A549 (cell line): ENCODE measurements at regions not wholly inside any gene's neighbourhood (a gene's known extent, or its start where the extent isn't known, plus 50 kb on each side); places are given as distances from the start of the nearest gene placed in this dataset.

ENCODE experiments used
- ATAC-seq, 2 experiments: fragments of 200-7000 bp in 1 of 2; fragments of >200 bp in 1 of 2; cut with Nextera tagmentation in 1 of 2; cut with Tn5 transposase in 1 of 2; 3 replicates each; pipeline versions ENCODE4 v1.8.0 to v1.9.1; 2018 to 2020; ENCODE audit warnings: mild to moderate bottlenecking in 1 of 2, moderate library complexity in 1 of 2
- CTCF ChIA-PET: fragments of 300-600 bp; sonication (Branson Sonifier 250); formaldehyde crosslinking; extraction: SDS; loops from one replicate; lab custom pipeline; 2021; ENCODE audit warnings: antibody characterized with exemption, inconsistent platforms; lab: Yijun Ruan, JAX
- POLR2A ChIA-PET: fragments of 350-600 bp; formaldehyde crosslinking; extraction: SDS; loops from one replicate; lab custom pipeline; 2021; ENCODE audit warnings: antibody characterized with exemption, inconsistent platforms; lab: Yijun Ruan, JAX
- DNase-seq, 2 experiments: peaks; one replicate each; pipeline versions ENCODE4 v3.0.0 to v3.0.0-alpha.2; 2011 to 2016; ENCODE audit warnings: low read depth in 1 of 2, low spot score in 1 of 2
- FAIRE-seq: peaks from 2 replicates; lab custom pipeline; 2011; peaks lifted over from hg19 to GRCh38; lab: Jason Lieb, UNC
- H3K27ac ChIP-seq, 2 experiments: fragments of >200 bp; sonication (Bioruptor Twin); formaldehyde crosslinking; 3 replicates each; pipeline ENCODE4 v1.5.1; 2016 to 2017
- H3K4me1 ChIP-seq: fragments of >200 bp; sonication (Bioruptor Twin); formaldehyde crosslinking; 3 replicates; pipeline ENCODE4 v1.6.1; 2016
- H3K4me2 ChIP-seq: fragments of >200 bp; sonication (Bioruptor Twin); formaldehyde crosslinking; 3 replicates; pipeline ENCODE4 v1.6.1; 2016
- H3K4me3 ChIP-seq: fragments of >200 bp; sonication (Bioruptor Twin); formaldehyde crosslinking; 3 replicates; pipeline ENCODE4 v1.5.1; 2016
- H3K9me3 ChIP-seq: fragments of >200 bp; sonication (Bioruptor Twin); formaldehyde crosslinking; 3 replicates; pipeline ENCODE4 v1.6.1; 2016
- BHLHE40 ChIP-seq: IDR thresholded peaks from 2 replicates; pipeline ENCODE4 v1.6.1; 2012; ENCODE audit warnings: low read depth, low read length, inconsistent platforms
- CEBPB ChIP-seq, 2 experiments: fragments of >200 bp in 1 of 2; sonication (Bioruptor Twin) in 1 of 2; formaldehyde crosslinking in 1 of 2; IDR thresholded peaks; 2 replicates each; pipeline ENCODE4 v1.6.1; 2012 to 2016
- CTCF ChIP-seq: fragments of >200 bp; sonication (Bioruptor Twin); formaldehyde crosslinking; IDR thresholded peaks from 3 replicates; pipeline ENCODE4 v1.5.1; 2016
- ESRRA ChIP-seq: fragments of 150-350 bp; IDR thresholded peaks from 2 replicates; pipeline ENCODE4 v1.6.1; 2014; ENCODE audit warnings: mild to moderate bottlenecking, low read length, borderline replicate concordance
- FOSL2 ChIP-seq, 2 experiments: fragments of 450-650 bp in 1 of 2; fragments of >200 bp in 1 of 2; sonication (Bioruptor Twin) in 1 of 2; formaldehyde crosslinking; IDR thresholded peaks; 2 replicates each; pipeline versions ENCODE4 v1.5.0 to v1.6.1; 2016 to 2020; ENCODE audit warnings: mild to moderate bottlenecking in 1 of 2, moderate library complexity in 1 of 2
- HOXA7 ChIP-seq: fragments of 250-450 bp; sonication (Bioruptor Pico); IDR thresholded peaks from 2 replicates; pipeline ENCODE4 v1.5.0; 2020; ENCODE audit warnings: mild to moderate bottlenecking, moderate library complexity
- HOXB13 ChIP-seq: fragments of 250-450 bp; sonication (Bioruptor Pico); IDR thresholded peaks from 2 replicates; pipeline ENCODE4 v1.5.0; 2020; ENCODE audit warnings: low read depth, mild to moderate bottlenecking, moderate library complexity
- JUNB ChIP-seq: fragments of >200 bp; sonication (Bioruptor Twin); formaldehyde crosslinking; IDR thresholded peaks from 2 replicates; pipeline ENCODE4 v1.6.1; 2016
- KDM1A ChIP-seq: fragments of 200-600 bp; sonication (generic); IDR thresholded peaks from 2 replicates; pipeline ENCODE4 v1.6.1; 2016; ENCODE audit warnings: low read depth, mild to moderate bottlenecking
- MAZ ChIP-seq: fragments of 150-350 bp; IDR thresholded peaks from 2 replicates; pipeline ENCODE4 v1.6.1; 2014; ENCODE audit warnings: antibody characterized with exemption, low read depth, low read length, borderline replicate concordance
- MYC ChIP-seq: IDR thresholded peaks from 2 replicates; pipeline ENCODE4 v1.6.1; 2012; ENCODE audit warnings: mild to moderate bottlenecking, inconsistent platforms, low read length, improper control_type of control experiment, borderline replicate concordance
- PBX3 ChIP-seq: IDR thresholded peaks from 2 replicates; pipeline ENCODE4 v1.6.1; 2012
- POLR2A ChIP-seq: IDR thresholded peaks from 2 replicates; pipeline ENCODE4 v1.6.1; 2012; ENCODE audit warnings: mild to moderate bottlenecking, low read length
- POLR2AphosphoS2 ChIP-seq: conservative IDR thresholded peaks from 2 replicates; pipeline ENCODE4 v1.6.1; 2012; ENCODE audit warnings: low read length, improper control_type of control experiment, inconsistent platforms
- RAD21 ChIP-seq, 2 experiments: fragments of >200 bp in 1 of 2; sonication (Bioruptor Twin) in 1 of 2; formaldehyde crosslinking in 1 of 2; IDR thresholded peaks in 1 of 2; conservative IDR thresholded peaks in 1 of 2; 2 replicates in 1 of 2; 3 replicates in 1 of 2; pipeline ENCODE4 v1.6.1; 2012 to 2018; ENCODE audit warnings: inconsistent platforms in 1 of 2
- SMC3 ChIP-seq: fragments of >200 bp; sonication (Bioruptor Twin); formaldehyde crosslinking; IDR thresholded peaks from 3 replicates; pipeline ENCODE4 v1.6.1; 2018; ENCODE audit warnings: inconsistent platforms
- TFCP2L1 ChIP-seq: fragments of 250-450 bp; sonication (Bioruptor Pico); IDR thresholded peaks from 2 replicates; pipeline ENCODE4 v1.5.0; 2021; ENCODE audit warnings: mild to moderate bottlenecking
- USF2 ChIP-seq: fragments of 450-650 bp; IDR thresholded peaks from 2 replicates; pipeline ENCODE4 v1.6.1; 2014; ENCODE audit warnings: antibody characterized with exemption
- ZC3H11A ChIP-seq: fragments of 450-650 bp; IDR thresholded peaks from 2 replicates; pipeline ENCODE4 v1.6.1; 2014; ENCODE audit warnings: antibody characterized with exemption, mild to moderate bottlenecking
- ZNF302 ChIP-seq: fragments of 250-450 bp; sonication (Bioruptor Pico); IDR thresholded peaks from 2 replicates; pipeline ENCODE4 v1.9.0; 2021; ENCODE audit warnings: inconsistent platforms, mild to moderate bottlenecking, moderate library complexity
- WGBS: methylation state at CpG from one replicate; pipeline ENCODE4 v1.1.6; 2017; ENCODE audit errors: missing lambda C conversion rate; 5-methylcytosine and 5-hydroxymethylcytosine counted together
- TF ChIP-seq, protein P1 (sequence below): IDR thresholded peaks from 2 replicates; pipeline ENCODE4 v1.6.1; 2012; ENCODE audit warnings: low read depth, borderline replicate concordance
- TF ChIP-seq, protein P2 (sequence below): fragments of 150-350 bp; IDR thresholded peaks from 2 replicates; pipeline ENCODE4 v1.6.1; 2014; ENCODE audit warnings: low read depth, mild to moderate bottlenecking, low read length

DNA sequence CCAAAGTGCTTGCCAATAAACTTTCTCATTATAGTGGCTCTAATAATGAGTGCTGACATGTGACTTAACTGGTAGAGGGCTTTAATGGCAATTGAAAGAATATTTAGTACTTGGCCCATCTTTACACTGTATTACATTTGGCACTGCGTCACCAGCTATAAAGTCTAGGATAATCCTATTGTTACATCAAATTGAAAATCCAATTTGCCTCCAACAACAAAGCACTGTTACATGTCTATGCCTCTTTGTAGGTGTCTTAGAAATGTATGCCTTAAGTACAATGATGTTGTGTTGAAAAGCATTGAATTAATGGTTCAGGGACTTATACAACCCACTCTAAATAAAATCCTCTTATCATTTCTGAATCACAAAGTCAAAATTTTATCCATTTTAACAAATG, 420.4 kb upstream of the JAG1 start:
- no peak overlapping the region for H3K4me2 ChIP-seq
- no peak overlapping the region for H3K4me3 ChIP-seq
- DNase-seq: no peak
- no peak overlapping the region for H3K27ac ChIP-seq
- WGBS: 93% methylated on average over 1 of the region's 1 CpG
- TF ChIP-seq PBX3 (no peak), MYC (no peak), ZC3H11A (no peak), MAZ (no peak), SMC3 (no peak), TFCP2L1 (no peak), FOSL2 (IDR thresholded peaks at IDR 0.05) (no peak), FOSL2 (CRISPR knock-in tag; IDR thresholded peaks at IDR 0.05) (no peak), CTCF (no peak), USF2 (no peak), POLR2AphosphoS2 (no peak), CEBPB (IDR thresholded peaks at IDR 0.05) (no peak), JUNB (no peak), RAD21 (conservative IDR thresholded peaks at IDR 0.05 in 1 of 2, IDR thresholded peaks at IDR 0.05 in 1 of 2) (no peak)
- TF ChIP-seq, protein P1, sequence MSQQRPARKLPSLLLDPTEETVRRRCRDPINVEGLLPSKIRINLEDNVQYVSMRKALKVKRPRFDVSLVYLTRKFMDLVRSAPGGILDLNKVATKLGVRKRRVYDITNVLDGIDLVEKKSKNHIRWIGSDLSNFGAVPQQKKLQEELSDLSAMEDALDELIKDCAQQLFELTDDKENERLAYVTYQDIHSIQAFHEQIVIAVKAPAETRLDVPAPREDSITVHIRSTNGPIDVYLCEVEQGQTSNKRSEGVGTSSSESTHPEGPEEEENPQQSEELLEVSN: no peak
- TF ChIP-seq, protein P2, sequence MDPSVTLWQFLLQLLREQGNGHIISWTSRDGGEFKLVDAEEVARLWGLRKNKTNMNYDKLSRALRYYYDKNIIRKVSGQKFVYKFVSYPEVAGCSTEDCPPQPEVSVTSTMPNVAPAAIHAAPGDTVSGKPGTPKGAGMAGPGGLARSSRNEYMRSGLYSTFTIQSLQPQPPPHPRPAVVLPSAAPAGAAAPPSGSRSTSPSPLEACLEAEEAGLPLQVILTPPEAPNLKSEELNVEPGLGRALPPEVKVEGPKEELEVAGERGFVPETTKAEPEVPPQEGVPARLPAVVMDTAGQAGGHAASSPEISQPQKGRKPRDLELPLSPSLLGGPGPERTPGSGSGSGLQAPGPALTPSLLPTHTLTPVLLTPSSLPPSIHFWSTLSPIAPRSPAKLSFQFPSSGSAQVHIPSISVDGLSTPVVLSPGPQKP: no peak
- TF ChIP-seq, all 56 proteins: peak for 0
- peak; percentile 7 for FAIRE-seq
- no peak for ATAC-seq
- Histone ChIP-seq H3K4me1 (no peaks in the 10 kb centered on the region), H3K9me3 (no peaks in the 10 kb centered on the region)
- ChIA-PET POLR2A (no interaction called here), CTCF (no interaction called here)

DNA sequence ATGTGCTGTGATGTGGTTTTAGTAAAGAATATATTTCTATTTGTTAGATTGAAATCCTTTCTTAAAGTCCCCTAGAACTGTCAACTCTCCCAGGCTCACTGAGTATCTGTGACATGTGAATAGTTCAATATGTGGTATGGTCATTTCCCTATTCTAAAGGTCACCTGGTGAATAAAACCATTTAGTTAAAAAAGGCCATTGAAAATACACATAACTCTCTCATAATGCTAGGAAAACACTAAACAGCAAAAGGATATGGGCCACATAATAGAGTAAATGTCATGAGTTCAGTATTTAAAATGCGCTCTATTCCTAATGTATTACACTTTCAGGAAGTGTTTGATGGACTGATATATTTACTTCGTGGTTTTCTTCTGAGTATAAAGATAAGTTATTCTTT, 420.9 kb upstream of the JAG1 start:
- ATAC-seq: no peak
- H3K4me1 ChIP-seq: no peaks in the 10 kb centered on the region
- TF ChIP-seq POLR2A (no peak), HOXB13 (no peak)
- TF ChIP-seq, protein P1: no peak
- POLR2A ChIA-PET: no interaction called here
- no peak overlapping the region for H3K4me2 ChIP-seq
- CTCF ChIA-PET: no interaction called here
- 84% methylated on average over 2 of the region's 2 CpGs for WGBS
- no peaks in the 10 kb centered on the region for H3K9me3 ChIP-seq
- H3K4me3 ChIP-seq: no peak overlapping the region
- H3K27ac ChIP-seq: no peak overlapping the region
- FAIRE-seq: peak; percentile 85
- no peak for DNase-seq

DNA sequence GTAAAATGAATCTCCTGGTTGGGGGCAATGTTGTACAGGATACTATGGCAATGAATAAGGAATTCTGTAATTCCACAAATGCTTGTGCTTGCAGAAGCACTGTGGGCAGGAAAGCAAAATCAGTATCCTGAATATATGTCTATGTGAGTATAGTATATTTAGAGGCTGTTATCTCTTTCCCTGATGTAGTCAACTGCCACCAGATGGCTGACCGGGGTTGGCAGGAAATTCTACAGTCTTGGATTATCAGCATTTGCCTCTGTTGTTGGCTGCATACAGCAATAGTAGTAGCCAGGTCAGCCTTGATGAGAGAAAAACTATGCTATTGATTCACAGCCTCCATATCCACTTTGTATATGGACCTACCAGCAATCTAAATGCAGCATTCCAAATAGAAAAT, 425.1 kb upstream of the JAG1 start:
- no peak for DNase-seq
- no peaks in the 10 kb centered on the region for H3K4me1 ChIP-seq
- ChIA-PET POLR2A (no interaction called here), CTCF (no interaction called here)
- ATAC-seq: no peak
- no peak overlapping the region for H3K27ac ChIP-seq
- WGBS: 45% methylated on average over 1 of the region's 1 CpG
- no peak for FAIRE-seq
- no peak for TF ChIP-seq BHLHE40
- TF ChIP-seq KDM1A: no peak
- TF ChIP-seq HOXA7 (CRISPR knock-in tag): no peak
- no peak for TF ChIP-seq ZNF302
- peak in 1 of 2 experiments; percentile 33; a peak in 1 of 5 replicates for TF ChIP-seq RAD21 (conservative IDR thresholded peaks at IDR 0.05 in 1 of 2, IDR thresholded peaks at IDR 0.05 in 1 of 2)
- TF ChIP-seq ESRRA: no peak
- TF ChIP-seq, all 56 proteins: peak for 1
- H3K4me3 ChIP-seq: no peak overlapping the region
- no peaks in the 10 kb centered on the region for H3K9me3 ChIP-seq
- no peak overlapping the region for H3K4me2 ChIP-seq
